NCI-H2227 (cell line): ENCODE measurements at regions not wholly inside any gene's neighbourhood (a gene's known extent, or its start where the extent isn't known, plus 50 kb on each side); places are given as distances from the start of the nearest gene placed in this dataset.

Experiments used
- DNase-seq: peaks from one replicate; lab custom pipeline; 2025; ENCODE audit not compliant: unreplicated experiment; lab: John Stamatoyannopoulos, UW

DNA sequence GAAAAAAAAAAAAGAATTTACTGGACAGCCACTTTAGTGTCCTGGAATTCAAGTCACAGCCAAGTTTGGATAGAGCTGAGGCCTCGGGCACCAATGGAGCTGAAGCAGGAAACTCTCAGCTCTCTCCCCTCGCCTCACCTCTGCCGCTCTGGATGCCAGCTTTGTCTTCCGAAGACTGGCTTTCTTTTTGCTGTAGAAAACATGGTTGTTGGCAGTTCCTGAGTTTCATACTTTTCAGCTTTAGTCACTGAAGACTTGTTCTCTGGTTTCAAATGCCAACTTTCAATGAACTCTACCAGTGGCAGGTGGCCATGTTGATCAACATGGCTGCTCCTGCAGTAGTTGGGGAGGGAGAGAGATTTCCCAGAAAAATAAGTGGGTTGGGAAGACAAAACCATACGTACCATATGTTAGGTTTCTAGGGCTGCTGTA, 142.2 kb downstream of the SNX18 start:
- DNase-seq, result no peak

GRCh38 chr5:54658010-54658409, 140.5 kb downstream of the SNX18 start:
- DNase-seq, result no peak

DNA sequence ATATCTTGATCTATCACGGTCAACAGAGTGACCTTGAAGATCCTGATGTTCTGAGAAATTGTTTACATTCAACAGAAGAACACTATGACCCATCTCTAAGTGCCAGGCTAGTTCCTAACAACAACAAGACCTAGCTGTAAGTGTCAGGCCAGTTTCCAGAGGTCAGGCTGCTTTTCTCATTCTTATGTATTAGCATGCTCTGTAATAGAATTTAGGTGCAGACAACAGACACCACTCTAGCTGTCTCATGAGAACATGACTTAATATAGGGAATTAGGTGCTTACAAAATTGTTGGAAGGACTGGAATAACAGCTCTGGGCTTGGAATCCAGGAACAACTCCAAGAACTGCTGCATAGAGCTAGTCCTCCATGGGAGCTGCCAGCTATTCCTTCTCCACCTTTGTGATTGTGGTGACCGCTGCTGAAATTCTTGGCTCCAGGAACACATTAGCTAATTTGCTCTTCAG, 138.7 kb downstream of the SNX18 start:
- DNase-seq, result no peak

DNA sequence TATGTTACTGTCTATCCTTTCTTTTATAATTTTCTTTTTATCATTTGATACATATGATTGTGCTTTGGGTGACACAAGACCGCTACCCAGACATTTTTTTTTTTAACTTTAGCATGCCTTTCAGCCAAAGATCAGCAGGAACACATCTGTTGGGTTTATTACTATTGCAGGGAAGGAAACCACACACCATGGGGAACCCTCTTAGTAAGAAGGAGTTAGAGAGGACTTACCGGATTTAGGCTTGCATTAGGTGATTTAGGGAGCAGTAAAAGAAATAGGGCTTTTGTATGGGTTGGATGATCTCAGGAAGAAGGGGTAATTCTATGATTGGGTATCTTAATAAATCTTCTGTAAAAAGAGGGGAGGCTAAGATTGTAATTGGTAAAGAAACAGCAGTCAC, 138.2 kb downstream of the SNX18 start:
- DNase-seq, result no peak

- no peak for DNase-seq
These were observed 137.7 kb downstream of the SNX18 start for GRCh38 chr5:54655266-54655665.

DNA sequence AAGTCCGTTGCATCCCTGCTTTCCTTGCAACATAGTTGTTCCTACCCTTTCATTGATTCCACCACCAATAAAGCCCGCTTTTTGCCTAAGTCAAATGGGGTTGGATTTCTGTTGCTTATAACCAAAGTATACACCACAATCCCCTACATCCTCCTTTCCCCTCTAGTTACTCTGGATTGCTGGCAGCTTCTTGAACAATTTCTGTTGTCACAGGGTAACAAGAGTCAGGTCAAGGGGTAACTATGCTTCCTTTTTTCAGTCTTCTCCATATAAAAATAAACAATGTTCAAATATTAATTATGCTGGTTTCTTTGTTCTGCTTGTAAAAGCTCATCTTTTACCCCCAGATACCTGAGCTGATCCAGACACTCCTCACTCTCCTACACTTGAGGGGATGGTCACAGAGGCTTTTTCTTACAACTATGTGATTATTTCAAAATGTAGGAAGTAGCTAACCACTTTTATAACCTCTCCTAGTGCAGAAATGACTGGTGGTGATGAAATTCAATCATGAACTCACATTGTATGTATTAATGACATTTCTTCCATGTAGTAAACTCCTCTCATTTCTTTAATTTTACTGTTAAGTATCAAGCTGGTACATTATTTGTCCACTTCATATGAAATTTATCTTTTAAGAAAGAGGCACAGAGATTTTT, 136.5 kb downstream of the SNX18 start:
- no peak for DNase-seq

DNA sequence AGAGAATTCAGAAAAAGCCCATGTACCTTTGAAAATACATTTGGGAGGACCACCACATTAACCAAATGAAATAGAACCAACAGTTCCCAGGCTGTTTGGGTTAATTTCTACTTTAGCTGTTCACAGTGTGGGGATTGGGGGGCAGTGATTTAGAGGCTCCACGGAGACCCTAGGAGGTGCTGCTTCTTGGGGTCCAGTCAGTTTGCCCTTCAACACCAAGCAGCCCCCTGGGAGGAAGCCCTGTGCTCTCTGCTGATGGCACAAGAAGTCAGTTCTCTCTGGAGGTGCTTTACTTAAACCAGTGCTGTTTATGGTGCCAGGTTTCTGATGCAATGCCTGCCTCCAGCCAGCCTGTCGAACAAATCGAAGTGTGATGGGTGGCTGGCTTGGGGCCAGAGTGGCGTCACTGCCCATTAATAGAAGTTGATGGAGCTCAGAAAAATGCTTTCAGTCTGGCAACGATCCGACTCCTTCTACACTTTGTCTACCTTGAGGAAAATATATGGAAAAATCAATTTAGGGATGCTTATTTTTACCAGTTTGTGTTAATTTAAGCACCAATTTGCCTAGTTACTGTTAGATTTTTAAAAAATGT, 134.0 kb downstream of the SNX18 start:
- no peak for DNase-seq

- no peak for DNase-seq
These were observed 131.5 kb downstream of the SNX18 start for GRCh38 chr5:54649041-54649504.

DNA sequence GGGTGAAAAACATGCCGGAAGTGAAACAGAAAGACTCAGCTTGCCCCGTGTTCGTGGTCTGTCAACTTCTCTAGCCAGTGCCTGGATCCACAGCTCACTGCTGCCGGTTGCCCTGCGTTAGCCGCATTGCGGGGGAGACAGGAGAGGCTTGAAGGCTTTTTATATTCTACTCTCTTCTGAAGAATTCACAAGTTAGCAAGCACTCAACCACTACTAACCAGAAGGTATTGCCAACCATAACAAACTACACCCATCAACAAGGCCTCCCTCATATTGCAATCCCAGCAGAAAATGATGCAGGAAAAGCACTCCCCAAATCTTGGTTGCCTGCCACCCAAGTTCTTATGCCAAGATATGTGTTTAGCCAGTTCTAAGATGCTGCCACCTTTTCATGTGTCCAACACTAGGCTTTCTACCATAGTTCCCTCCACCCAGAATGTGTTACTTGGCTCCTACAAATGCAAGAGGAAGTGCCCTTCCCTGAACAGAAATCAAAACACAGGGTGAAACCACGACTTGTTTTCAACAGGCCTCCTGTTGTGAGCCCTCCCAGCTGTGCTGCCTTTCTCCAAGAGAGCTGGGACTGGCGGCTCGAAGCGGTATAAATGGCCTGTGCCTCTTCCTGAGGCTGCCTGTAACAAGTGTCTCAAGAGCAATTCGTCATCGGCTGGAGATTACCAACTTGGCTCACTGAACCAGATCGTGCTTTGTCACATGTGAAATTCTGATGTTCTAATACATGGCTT, 129.0 kb downstream of the SNX18 start:
- no peak for DNase-seq

DNA sequence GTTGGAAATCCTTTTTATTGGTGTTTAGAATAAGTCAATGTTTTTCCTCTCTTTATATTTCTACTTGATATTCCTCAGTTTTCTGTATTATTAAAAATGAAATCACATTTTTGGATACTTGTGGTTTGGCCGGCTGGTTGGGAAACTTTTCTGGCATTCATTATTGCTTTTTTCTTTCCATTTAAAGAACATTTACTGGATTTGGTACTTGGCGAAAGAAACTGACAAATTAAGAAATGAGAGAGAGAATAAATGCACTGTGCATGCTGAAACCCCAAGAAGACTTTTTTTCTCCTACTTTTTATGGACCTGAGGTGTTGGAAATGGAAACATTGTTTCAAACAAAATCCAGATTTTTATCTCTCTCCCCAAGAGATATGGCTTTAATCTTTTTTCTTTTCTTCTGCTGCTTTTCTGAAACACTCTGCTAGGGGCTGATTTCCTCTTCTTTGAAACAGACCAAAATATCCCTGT, 128.4 kb downstream of the SNX18 start:
- DNase-seq, result no peak

GRCh38 chr5:54644226-54644625, 126.7 kb downstream of the SNX18 start:
- DNase-seq, result no peak

DNA sequence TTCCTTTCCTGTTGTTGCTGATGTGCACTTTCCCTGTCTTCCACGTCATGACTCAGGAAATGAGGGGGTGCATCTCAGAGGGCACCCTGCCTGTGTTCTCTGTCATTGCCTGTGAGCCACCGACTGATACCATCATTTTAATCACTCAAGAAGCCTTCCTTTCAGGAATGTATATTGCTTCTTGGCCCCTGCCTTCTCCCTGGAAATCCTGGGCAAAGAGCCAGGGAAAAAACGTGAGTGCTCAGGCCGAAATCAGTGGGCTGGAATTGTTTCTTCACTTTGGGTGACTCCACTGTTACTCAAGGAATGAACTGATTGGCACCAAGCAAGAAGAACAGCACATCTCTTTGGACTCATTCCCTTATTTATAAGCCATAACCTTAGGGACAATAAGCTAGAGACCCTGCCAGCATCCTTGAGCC, 126.1 kb downstream of the SNX18 start:
- no peak for DNase-seq

GRCh38 chr5:54639621-54640020, 122.1 kb downstream of the SNX18 start:
- no peak for DNase-seq

- DNase-seq, result no peak
These were observed 120.5 kb downstream of the SNX18 start for GRCh38 chr5:54638106-54638505.

- no peak for DNase-seq
These were observed 120.1 kb downstream of the SNX18 start for GRCh38 chr5:54637654-54638053.

- DNase-seq, result no peak
These were observed 116.5 kb downstream of the SNX18 start for GRCh38 chr5:54634089-54634488.

- no peak for DNase-seq
These were observed 114.7 kb downstream of the SNX18 start for GRCh38 chr5:54632131-54632701.

DNA sequence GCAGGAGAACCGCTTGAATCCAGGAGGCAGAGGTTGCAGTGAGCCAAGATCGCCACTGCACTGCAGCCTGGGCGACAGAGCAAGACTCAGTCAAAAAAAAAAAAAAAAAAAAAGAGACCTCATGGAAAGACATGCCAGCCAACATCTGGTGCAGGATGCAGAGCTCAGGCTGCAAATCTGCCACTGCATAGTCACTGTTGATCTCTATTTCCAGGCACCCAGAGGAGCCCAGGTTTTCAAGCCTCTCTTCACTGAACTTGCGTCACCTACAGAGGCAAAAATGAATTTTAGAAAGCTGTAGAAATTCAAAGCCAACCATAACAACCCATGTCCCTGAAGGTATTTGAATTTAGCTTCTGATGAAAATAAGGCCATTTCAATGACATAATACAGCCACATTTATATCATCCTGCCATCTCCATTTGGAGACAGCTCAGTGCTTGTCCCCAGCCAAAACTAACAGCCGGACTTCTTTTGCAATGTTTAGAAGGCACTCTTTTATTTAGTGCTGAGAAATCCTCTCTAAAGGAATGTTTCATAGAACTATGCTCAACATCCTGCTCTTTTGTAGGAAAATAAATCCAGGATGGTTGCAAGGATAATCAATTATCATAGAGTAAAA, 113.3 kb downstream of the SNX18 start:
- DNase-seq, result no peak

- no peak for DNase-seq
These were observed 111.6 kb downstream of the SNX18 start for GRCh38 chr5:54629115-54629514.

GRCh38 chr5:54628050-54628449, 110.5 kb downstream of the SNX18 start:
- DNase-seq, result no peak

GRCh38 chr5:54626407-54626806, 108.8 kb downstream of the SNX18 start:
- DNase-seq, result no peak
